NCI-H2196 (cell line): ENCODE measurements at regions not wholly inside any gene's neighbourhood (a gene's known extent, or its start where the extent isn't known, plus 50 kb on each side); places are given as distances from the start of the nearest gene placed in this dataset.
A peak's percentile ranks its signal among the peaks of the same experiment; 100 is the strongest.
"Not testable (repeated sequence)": the region's sequence is repeated elsewhere in the genome, so short reads cannot be mapped to it uniquely, and the experiment has no call there.

Experiments
- DNase-seq: peaks from one replicate; lab custom pipeline; 2025; ENCODE audit not compliant: unreplicated experiment; lab: John Stamatoyannopoulos, UW

GRCh38 chr4:158122501-158122900 is 50.3 kb downstream of the GASK1B start:
- no peak for DNase-seq

- no peak for DNase-seq
Measured at GRCh38 chr4:158121161-158121579, 51.7 kb downstream of the GASK1B start.

GRCh38 chr4:158120645-158121151 is 52.1 kb downstream of the GASK1B start:
- not testable (repeated sequence) for DNase-seq

- no peak for DNase-seq
Measured at GRCh38 chr4:158112611-158113010, 60.2 kb downstream of the GASK1B start.

- DNase-seq: no peak
Measured at GRCh38 chr4:158111241-158111640, 61.6 kb downstream of the GASK1B start.

- DNase-seq: no peak
Measured at GRCh38 chr4:158102904-158103303, 69.9 kb downstream of the GASK1B start.

GRCh38 chr4:158099686-158100085 is 73.1 kb downstream of the GASK1B start:
- no peak for DNase-seq

GRCh38 chr4:158098802-158099201 is 74.0 kb downstream of the GASK1B start:
- no peak for DNase-seq

- DNase-seq: no peak
Measured at GRCh38 chr4:158094413-158095134, 78.3 kb downstream of the GASK1B start.

- DNase-seq: peak; percentile 4
Measured at GRCh38 chr4:158090323-158090722, 82.5 kb downstream of the GASK1B start.

- DNase-seq: not testable (repeated sequence)
Measured at GRCh38 chr4:158089897-158090296, 82.9 kb downstream of the GASK1B start.

GRCh38 chr4:158080354-158080753 is 92.5 kb downstream of the GASK1B start:
- DNase-seq: no peak

- DNase-seq: no peak
Measured at GRCh38 chr4:158079661-158080060, 93.2 kb downstream of the GASK1B start.

GRCh38 chr4:158077835-158078234 is 95.0 kb downstream of the GASK1B start:
- DNase-seq: no peak

- no peak for DNase-seq
Measured at GRCh38 chr4:158074851-158075250, 98.0 kb downstream of the GASK1B start.

- no peak for DNase-seq
Measured at GRCh38 chr4:158071931-158072330, 100.9 kb downstream of the GASK1B start.

- DNase-seq: no peak
Measured at GRCh38 chr4:158068068-158068467, 104.8 kb downstream of the GASK1B start.

- DNase-seq: no peak
Measured at GRCh38 chr4:158067646-158068045, 105.2 kb downstream of the GASK1B start.

- DNase-seq: no peak
Measured at GRCh38 chr4:158065603-158066002, 107.2 kb downstream of the GASK1B start.

GRCh38 chr4:158065176-158065575 is 107.6 kb downstream of the GASK1B start:
- DNase-seq: no peak

- no peak for DNase-seq
Measured at GRCh38 chr4:158056689-158057245, 116.1 kb downstream of the GASK1B start.

GRCh38 chr4:158055668-158056067 is 117.2 kb downstream of the GASK1B start:
- DNase-seq: no peak

GRCh38 chr4:158053801-158054200 is 119.0 kb downstream of the GASK1B start:
- DNase-seq: no peak
